ENCODE measurements at regions not wholly inside any gene's neighbourhood (a gene's known extent, or its start where the extent isn't known, plus 50 kb on each side); places are given as distances from the start of the nearest gene placed in this dataset.

GRCh38 chr3:27590437-27591298 is 106.5 kb upstream of the SLC4A7 start:
- no peak for DNase-seq (ENCODE audit: low spot score)

- no peak for DNase-seq (ENCODE audit: low spot score)
Observed at GRCh38 chr3:27589795-27590194, 105.6 kb upstream of the SLC4A7 start.

DNA sequence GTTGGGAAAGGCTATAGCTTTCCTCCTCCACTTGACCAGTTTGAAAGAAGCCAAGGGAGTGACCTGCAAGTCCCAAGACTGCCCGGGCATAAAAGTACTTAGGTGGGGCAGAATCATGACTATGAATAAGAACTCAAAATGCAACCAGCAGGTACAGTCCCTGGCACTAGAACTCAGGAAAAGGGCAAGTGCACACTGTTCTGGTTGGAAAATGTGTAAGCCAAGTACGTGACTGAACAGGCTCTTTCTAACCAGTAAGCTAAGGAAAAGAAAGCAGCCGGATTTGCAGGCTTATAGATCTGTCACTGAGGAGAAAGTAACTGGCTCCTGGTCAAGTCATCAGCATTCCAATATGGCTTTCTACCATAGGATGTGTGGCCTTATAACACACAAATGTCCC is 101.2 kb upstream of the SLC4A7 start:
- no peak for DNase-seq (ENCODE audit: low spot score)

DNA sequence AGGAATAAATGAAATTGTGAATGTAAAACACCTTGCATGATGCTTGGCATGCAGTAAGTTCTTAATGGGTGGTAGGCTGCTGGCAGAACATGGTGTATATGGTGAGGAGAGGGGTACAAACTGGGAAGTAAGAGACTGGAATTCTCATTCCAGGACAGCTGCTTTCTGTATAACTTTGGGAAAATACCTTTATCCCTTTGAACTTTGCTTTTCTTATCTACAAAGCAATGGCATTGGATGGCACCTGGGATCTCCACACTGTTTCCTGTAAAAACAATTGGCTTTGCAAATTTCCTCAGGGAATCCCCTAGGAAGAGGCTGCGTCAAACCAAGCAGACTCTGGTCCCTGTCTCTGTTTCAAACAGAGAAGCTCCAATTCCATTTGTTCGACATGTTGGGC is 100.7 kb upstream of the SLC4A7 start:
- DNase-seq (ENCODE audit: low spot score), result no peak

GRCh38 chr3:27581852-27582251 is 97.7 kb upstream of the SLC4A7 start:
- DNase-seq (ENCODE audit: low spot score), result no peak

DNA sequence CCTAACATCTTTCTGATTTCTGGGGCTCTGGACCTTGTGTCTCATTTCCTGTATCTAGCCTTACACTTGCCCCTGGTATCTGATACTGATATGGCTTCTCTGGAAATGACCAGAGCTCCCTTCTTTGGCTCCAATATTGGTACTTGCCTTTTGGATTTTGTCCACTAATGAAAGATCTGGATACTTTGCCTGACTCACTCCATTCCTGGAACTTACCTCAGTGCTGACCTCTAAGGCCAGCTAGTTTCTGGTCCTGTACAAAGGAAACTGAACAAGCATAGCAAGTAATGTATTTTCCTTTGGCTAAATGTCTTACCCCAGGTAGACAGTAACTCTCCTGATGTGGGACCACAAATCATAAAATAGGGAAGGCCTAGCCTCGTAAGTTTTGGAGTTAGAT is 93.8 kb upstream of the SLC4A7 start:
- DNase-seq (ENCODE audit: low spot score), result no peak

DNA sequence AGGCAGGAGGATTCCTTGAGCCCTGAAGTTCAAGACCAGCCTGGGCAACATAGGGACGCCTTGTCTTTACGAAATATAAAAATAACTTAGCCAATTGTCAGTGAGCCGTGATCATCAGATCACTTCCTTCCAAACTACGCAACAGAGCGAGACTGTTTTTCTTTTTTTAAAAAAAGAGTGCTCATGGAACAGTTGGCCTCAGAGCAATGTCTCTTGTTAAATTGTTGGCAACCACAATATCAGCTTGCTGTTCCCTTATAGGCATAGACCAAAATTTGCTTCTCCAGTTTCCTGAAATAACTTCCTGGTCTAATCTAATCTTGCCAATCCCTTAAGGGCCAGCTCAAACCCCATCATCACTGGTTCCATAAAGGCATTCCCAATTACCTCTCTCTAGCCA is 93.3 kb upstream of the SLC4A7 start:
- no peak for DNase-seq (ENCODE audit: low spot score)

- DNase-seq (ENCODE audit: low spot score), result no peak
Observed at GRCh38 chr3:27576171-27576570, 92.0 kb upstream of the SLC4A7 start.

DNA sequence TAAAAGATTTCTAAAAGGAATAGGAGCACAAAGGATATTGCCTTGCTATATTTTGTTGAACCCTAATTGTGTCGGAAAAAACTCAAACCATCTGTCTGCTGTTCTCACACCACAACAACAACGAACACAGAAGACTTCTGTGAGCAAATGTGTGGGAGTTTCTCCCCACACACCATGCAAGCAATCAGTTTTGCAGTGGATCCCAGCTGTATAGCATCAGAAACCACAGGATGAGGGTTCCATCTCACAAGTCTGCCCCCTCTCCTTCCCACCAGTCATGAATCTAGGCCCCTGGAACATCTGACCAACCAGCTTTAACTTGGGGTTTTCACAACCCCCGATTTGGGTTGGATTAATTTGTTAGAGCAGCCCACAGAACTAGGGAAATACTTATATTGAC is 91.3 kb upstream of the SLC4A7 start:
- DNase-seq (ENCODE audit: low spot score), result no peak

GRCh38 chr3:27574438-27574795 is 90.2 kb upstream of the SLC4A7 start:
- no peak for DNase-seq (ENCODE audit: low spot score)

- no peak for DNase-seq (ENCODE audit: low spot score)
Observed at GRCh38 chr3:27573780-27574437, 89.7 kb upstream of the SLC4A7 start.

DNA sequence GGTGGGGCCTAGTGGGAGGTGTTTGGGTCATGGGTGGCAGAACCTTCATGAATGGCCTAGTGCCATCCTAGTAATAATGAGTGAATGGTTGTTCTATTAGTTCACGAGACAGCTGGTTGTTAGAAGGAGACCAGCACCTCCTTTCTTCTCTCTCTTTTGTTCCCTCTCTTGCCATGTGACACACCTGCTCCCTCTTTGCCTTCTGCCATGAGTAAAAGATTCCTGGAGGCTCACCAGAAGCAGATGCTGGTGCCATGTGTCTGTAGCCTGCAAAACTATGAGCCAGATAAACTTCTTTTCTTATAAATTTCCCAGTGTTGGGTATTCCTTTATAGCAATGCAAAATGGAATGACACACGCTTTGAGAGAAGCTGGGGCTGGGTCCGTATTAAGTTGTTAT is 89.0 kb upstream of the SLC4A7 start:
- no peak for DNase-seq (ENCODE audit: low spot score)

DNA sequence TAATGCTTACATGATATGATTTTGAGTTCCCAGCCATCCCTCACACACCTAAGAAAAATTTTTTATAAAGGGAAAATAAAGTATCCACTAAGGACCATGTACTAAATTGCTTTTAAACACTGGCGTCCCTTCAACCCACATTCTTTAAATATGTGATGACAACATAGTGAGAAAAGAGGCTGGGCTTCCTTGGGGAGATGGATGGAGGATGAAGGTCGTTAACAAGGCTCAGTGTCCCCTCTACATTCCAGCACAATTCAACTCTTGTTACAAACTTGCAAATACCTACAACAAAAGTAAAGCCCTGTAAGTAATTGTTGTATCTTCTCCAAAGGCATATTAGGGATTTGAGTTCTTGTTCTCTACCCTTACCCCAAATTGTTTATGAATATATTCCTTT is 87.2 kb upstream of the SLC4A7 start:
- DNase-seq (ENCODE audit: low spot score), result no peak

DNA sequence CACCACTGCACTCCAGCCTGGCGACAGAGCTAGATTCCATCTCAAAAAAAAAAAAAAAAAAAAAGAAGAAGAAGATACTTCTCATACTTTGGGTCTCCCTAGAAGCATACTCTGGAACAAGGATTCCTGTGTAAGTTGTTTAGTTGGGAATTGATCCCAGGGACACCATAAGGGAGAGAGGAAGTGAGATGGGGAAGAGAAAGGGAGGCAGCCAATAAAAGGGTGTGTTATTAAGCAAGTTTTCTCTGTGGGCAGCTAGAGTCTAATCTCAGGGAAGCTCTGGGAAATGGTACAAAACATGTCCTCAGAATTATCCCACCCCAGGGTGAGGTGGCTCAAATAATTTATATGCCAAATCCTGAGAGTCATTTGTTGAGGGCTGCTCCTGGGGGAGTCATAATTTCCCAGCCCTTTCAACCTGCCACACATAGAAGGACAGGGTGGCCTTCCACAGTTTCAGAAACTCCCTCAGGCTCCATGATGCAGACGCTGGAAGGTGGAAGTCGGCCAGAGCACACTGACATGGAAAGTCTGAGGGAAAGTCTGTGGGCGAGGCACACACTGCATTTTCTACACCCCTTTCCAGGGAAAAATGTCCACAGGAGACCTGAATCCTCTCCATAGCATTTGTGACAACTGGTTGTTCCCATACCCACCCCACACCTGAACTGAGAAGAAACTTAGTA is 86.4 kb upstream of the SLC4A7 start:
- DNase-seq (ENCODE audit: low spot score), result no peak

DNA sequence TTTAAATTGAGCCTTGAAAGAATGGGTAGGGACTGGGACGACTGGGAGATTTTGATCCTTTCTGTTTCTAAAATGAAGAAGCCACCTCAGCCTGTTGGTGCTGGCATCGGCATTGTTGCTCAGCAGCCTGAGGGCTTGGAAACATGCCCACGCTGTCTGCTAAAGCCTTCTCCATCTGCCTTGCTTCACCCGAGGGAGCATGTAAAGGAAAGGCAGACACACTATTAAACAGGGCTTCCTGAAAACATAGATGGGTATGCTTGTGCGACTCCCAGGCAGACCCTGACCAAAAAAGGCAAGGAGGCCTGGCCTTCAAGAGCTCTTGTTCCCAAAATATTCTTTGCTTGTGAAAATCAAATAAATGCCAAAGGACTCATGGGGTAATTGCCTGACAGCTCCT is 84.2 kb upstream of the SLC4A7 start:
- no peak for DNase-seq (ENCODE audit: low spot score)

DNA sequence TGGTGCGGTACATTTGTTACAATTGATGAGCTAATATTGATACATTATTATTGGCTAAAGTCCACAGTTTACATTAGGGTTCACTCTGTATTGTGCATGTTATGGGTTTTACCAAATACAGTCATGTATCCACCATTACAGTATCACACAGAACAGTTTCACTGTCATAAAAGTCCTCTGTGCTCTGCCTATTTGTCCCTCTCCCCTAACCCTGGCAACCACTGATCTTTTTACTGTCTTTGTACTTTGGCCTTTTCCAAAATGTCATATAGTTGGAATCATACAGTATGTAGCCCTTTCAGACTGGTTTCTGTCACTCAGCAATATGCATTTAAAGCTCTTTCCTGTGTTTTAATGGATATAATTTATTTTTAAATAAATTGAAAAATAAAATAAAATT is 83.1 kb upstream of the SLC4A7 start:
- no peak for DNase-seq (ENCODE audit: low spot score)

DNA sequence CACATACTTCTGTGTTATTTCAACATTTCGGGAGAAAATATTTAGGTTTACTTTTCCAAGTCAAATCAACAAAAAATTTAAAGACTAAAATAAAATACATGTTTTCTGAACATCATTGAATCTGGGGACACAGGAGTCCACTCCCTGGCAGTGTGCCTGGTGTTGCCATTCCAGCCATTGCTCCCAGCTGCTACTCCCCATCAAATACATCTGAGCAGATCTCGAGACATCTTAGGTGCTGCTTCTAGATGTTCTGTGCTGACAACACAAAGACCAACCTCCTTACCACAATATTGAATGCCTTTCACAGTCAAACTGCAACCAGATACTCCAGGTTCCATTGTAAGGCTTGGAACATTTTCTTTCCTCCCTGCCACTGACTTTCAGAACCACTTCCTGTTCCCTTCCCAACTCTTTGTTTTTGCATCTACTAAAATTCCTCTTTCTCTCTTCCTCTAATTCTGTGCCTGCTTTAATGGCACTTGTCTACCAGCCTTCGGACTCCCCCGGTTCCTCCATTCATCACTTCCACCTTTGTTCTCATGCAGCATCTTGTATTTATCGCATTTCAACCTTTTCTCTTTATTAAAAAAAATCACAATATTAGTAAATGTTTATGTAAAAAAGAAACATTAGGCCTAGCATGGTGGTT is 81.1 kb upstream of the SLC4A7 start:
- DNase-seq (ENCODE audit: low spot score), result no peak

- no peak for DNase-seq (ENCODE audit: low spot score)
Observed at GRCh38 chr3:27561576-27561975, 77.4 kb upstream of the SLC4A7 start.

GRCh38 chr3:27560484-27561056 is 76.4 kb upstream of the SLC4A7 start:
- no peak for DNase-seq (ENCODE audit: low spot score)

- DNase-seq (ENCODE audit: low spot score), result no peak
Observed at GRCh38 chr3:27559835-27560234, 75.7 kb upstream of the SLC4A7 start.

- no peak for DNase-seq (ENCODE audit: low spot score)
Observed at GRCh38 chr3:27559381-27559780, 75.2 kb upstream of the SLC4A7 start.

GRCh38 chr3:27557411-27557810 is 73.2 kb upstream of the SLC4A7 start:
- no peak for DNase-seq (ENCODE audit: low spot score)
